Activated B cell treated with CpG ODN at 0.5 μM for 24 hours (primary cell): ENCODE measurements at regions not wholly inside any gene's neighbourhood (a gene's known extent, or its start where the extent isn't known, plus 50 kb on each side); places are given as distances from the start of the nearest gene placed in this dataset.

Source experiments
- ATAC-seq: fragments of 200-7000 bp; cut with Tn5 transposase; one replicate; pipeline ENCODE4 v1.10.0; 2021; ENCODE audit warnings: low read depth, mild to moderate bottlenecking, moderate library complexity
- CTCF ChIA-PET: fragments of 350-600 bp; sonication (Branson Sonifier 250); formaldehyde crosslinking; loops from one replicate; lab custom pipeline; 2021; ENCODE audit warnings: antibody characterized with exemption; lab: Charles Lee
- POLR2A ChIA-PET: fragments of 350-600 bp; sonication (Branson Sonifier 250); formaldehyde crosslinking; loops from one replicate; lab custom pipeline; 2021; ENCODE audit warnings: antibody characterized with exemption; lab: Charles Lee
- DNase-seq: peaks from one replicate; pipeline ENCODE4 v3.0.0; 2022
- H3K27ac Mint-ChIP-seq: one replicate; pipeline ENCODE4 v1.8.0; 2020; ENCODE audit warnings: mixed read lengths
- H3K27me3 Mint-ChIP-seq: one replicate; pipeline ENCODE4 v1.8.0; 2021; ENCODE audit warnings: mixed read lengths
- H3K36me3 Mint-ChIP-seq: one replicate; pipeline ENCODE4 v1.8.0; 2021; ENCODE audit warnings: low read depth, mixed read lengths
- H3K4me1 Mint-ChIP-seq: one replicate; pipeline ENCODE4 v1.8.0; 2021; ENCODE audit warnings: mixed read lengths
- H3K4me3 Mint-ChIP-seq: one replicate; pipeline ENCODE4 v1.8.0; 2020; ENCODE audit warnings: mild to moderate bottlenecking, mixed read lengths
- H3K9me3 Mint-ChIP-seq: one replicate; pipeline ENCODE4 v1.8.0; 2020; ENCODE audit warnings: mixed read lengths
- intact Hi-C: fragments of 100-400 bp; cut with micrococcal nuclease; formaldehyde crosslinking; loops from one replicate; pipeline ENCODE4 v1.15.1; 2024
- TF ChIP-seq, protein P1 (sequence below): fragments of 200-600 bp; IDR thresholded peaks from one replicate; pipeline ENCODE4 v1.8.0; 2022; ENCODE audit warnings: antibody characterized with exemption, mild to moderate bottlenecking

DNA sequence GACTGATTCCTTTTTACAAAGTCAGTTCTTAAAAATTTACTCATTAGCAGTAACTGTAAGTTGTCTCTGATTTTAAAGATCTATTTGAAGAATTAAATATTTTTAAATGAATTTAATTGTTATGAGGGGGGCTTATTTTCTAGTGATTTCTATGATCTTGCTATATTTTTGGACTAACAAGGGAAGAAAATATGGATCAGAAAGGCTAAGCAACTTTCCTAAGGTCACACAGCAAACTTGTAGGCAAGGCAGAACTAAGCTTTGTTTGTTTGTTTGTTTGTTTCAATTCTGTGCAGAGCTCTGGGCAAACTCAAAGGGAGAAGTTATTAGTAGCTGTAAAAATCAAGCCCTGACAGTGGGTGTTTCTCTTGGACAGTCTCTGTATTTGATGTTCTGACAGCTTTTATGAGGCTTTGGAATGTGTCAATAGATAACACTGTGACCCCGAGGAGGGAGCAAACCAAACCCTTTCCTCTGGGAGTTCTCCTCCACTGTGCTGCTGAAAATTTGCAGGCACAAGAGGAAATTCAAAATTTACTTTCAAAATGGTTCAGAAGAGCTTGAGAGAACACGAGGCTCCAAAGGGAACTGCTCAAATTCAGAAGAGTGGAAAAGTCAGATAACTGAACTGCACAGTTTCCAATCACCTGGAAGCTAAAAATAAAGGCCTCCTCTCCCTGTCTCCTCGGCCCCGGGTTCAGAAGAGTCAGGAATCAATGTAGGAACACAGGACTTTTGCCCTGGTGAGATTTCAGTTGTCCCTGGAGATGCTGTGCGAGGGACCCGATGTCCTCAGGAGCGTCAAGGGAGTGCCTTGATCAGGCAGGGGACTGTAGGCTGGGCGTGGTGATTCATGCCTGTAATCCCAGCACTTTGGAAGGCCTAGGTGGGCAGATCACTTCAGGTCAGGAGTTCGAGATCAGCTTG, 325.7 kb downstream of the GATA3 start:
- no peak for ATAC-seq
- Mint-ChIP-seq H3K27ac (no peak overlapping the region), H3K27me3 (no peaks in the 10 kb centered on the region), H3K4me1 (no peaks in the 10 kb centered on the region), H3K36me3 (no peaks in the 10 kb centered on the region), H3K9me3 (no peaks in the 10 kb centered on the region), H3K4me3 (no peak overlapping the region)
- intact Hi-C loops = no loop called here
- CTCF ChIA-PET = no interaction called here
- TF ChIP-seq, protein P1, sequence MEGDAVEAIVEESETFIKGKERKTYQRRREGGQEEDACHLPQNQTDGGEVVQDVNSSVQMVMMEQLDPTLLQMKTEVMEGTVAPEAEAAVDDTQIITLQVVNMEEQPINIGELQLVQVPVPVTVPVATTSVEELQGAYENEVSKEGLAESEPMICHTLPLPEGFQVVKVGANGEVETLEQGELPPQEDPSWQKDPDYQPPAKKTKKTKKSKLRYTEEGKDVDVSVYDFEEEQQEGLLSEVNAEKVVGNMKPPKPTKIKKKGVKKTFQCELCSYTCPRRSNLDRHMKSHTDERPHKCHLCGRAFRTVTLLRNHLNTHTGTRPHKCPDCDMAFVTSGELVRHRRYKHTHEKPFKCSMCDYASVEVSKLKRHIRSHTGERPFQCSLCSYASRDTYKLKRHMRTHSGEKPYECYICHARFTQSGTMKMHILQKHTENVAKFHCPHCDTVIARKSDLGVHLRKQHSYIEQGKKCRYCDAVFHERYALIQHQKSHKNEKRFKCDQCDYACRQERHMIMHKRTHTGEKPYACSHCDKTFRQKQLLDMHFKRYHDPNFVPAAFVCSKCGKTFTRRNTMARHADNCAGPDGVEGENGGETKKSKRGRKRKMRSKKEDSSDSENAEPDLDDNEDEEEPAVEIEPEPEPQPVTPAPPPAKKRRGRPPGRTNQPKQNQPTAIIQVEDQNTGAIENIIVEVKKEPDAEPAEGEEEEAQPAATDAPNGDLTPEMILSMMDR = no peak
- POLR2A ChIA-PET = interaction anchor here (0.9 kb wide), 1 partner anchor 31 kb away, joined by 3 read pairs; no protein-coding TSS in a partner anchor
- no peak for DNase-seq

DNA sequence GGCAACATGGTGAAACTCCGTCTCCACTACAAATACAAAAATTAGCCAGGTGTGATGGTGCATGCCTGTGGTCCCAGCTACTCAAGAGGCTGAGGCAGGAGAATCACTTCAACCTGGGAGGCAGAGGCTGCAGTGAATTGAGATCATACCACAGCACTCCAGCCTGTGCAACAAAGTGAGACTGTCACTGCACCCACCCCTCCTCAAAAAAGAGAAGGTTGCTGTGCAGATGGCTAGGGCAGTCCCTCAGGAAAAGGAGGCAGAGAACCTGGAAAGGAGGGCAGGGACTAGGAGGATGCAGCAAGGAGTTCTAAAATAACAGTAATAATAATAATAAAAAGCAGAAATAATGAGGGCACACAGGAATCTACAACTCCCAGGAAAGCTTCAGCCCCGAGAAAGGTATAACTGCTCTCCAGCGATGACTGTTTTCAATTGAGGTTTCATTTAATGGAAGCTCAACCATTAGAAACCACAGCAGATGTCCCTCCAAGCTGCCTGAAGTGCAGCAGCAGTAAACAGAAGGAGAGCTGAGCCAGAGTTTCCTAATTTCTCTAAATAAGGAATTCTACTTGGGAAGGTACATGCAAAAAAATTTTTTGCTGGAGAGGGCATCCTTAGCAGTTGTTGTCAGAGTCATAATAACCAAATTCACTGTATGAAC, 326.5 kb downstream of the GATA3 start:
- Mint-ChIP-seq H3K36me3 (no peaks in the 10 kb centered on the region), H3K4me1 (no peaks in the 10 kb centered on the region), H3K4me3 (no peak overlapping the region), H3K27ac (no peak overlapping the region), H3K9me3 (peaks cover under 1% of the 10 kb centered on the region), H3K27me3 (no peaks in the 10 kb centered on the region)
- POLR2A ChIA-PET = no interaction called here
- DNase-seq = no peak
- CTCF ChIA-PET = no interaction called here
- intact Hi-C loops = no loop called here
- no peak for ATAC-seq
- TF ChIP-seq, protein P1 = no peak

DNA sequence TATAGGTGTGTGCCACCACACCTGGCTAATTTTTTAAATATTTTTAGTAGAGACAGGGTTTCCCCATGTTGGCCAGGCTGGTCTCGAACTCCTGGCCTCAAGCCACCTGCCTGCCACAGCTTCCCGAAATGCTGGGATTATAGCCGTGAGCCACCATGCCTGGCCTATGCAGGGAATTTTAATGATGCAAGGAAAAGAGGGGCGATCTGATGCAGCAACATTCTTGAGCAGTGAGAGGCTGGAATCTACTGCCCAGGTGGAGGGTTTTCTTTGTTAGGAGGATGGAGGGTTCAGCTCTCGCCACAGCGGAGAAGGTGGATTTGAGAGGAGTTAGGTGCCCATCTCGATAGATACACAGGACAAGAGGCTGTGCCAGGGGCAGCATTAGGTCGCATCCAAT, 332.3 kb downstream of the GATA3 start:
- no peaks in the 10 kb centered on the region for H3K4me1 Mint-ChIP-seq
- DNase-seq = no peak
- POLR2A ChIA-PET = no interaction called here
- peaks cover 4% of the 10 kb centered on the region for H3K9me3 Mint-ChIP-seq
- no peak for ATAC-seq
- no peaks in the 10 kb centered on the region for H3K27me3 Mint-ChIP-seq
- intact Hi-C loops = no loop called here
- no peak overlapping the region for H3K4me3 Mint-ChIP-seq
- no peak overlapping the region for H3K27ac Mint-ChIP-seq
- CTCF ChIA-PET = no interaction called here
- H3K36me3 Mint-ChIP-seq = no peaks in the 10 kb centered on the region
- TF ChIP-seq, protein P1 = no peak

DNA sequence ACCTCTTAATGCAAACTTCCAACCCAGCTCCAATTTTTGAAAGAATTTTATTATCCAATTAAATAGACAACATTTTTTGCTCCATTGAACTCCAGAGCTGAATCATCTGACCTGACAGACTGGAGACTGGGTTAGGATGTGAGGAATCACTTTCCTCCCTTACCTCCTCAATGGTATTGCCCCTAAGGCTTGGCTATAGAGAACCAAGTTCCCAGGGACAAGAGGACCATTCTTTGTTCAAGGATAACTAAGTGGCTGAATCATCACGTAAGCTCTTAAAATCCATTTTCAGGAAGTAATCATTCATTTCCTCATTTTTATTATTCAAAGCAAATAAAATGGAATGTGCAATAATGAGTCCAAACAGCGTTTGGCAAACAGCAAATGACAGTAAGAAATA, 335.1 kb downstream of the GATA3 start:
- H3K27me3 Mint-ChIP-seq = no peaks in the 10 kb centered on the region
- CTCF ChIA-PET = no interaction called here
- no peaks in the 10 kb centered on the region for H3K4me1 Mint-ChIP-seq
- TF ChIP-seq, protein P1 = no peak
- H3K9me3 Mint-ChIP-seq = peaks cover 4% of the 10 kb centered on the region
- no peak overlapping the region for H3K4me3 Mint-ChIP-seq
- intact Hi-C loops = no loop called here
- H3K36me3 Mint-ChIP-seq = no peaks in the 10 kb centered on the region
- H3K27ac Mint-ChIP-seq = no peak overlapping the region
- POLR2A ChIA-PET = no interaction called here
- no peak for ATAC-seq
- DNase-seq = no peak

DNA sequence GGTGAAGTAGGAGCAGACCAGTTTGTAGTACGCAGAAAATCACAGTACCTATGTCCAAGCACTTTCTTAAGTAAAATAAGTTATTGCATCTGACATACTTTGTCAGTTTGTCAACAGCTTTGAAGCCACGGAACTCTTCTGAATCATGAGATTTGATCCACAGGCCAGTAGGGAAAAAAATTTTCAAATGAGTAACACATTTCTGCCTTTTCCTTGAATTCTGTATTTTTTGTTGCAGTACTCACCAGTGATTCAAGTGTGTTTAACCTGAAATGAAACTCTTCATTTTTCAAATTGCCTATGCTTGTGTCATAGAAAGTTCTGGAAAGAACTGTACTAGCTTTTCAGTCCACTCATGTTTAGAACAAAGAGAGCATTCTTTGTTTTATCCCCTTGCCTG, 337.7 kb downstream of the GATA3 start:
- TF ChIP-seq, protein P1 = no peak
- no peak for ATAC-seq
- intact Hi-C loops = no loop called here
- ChIA-PET CTCF (no interaction called here), POLR2A (no interaction called here)
- Mint-ChIP-seq H3K27ac (no peak overlapping the region), H3K4me3 (no peak overlapping the region), H3K36me3 (no peaks in the 10 kb centered on the region), H3K27me3 (no peaks in the 10 kb centered on the region), H3K4me1 (no peaks in the 10 kb centered on the region), H3K9me3 (peaks cover under 1% of the 10 kb centered on the region)
- DNase-seq = no peak
